ENCODE measurements at regions not wholly inside any gene's neighbourhood (a gene's known extent, or its start where the extent isn't known, plus 50 kb on each side); places are given as distances from the start of the nearest gene placed in this dataset.
"Not testable (repeated sequence)": the region's sequence is repeated elsewhere in the genome, so short reads cannot be mapped to it uniquely, and the experiment has no call there.

DNA sequence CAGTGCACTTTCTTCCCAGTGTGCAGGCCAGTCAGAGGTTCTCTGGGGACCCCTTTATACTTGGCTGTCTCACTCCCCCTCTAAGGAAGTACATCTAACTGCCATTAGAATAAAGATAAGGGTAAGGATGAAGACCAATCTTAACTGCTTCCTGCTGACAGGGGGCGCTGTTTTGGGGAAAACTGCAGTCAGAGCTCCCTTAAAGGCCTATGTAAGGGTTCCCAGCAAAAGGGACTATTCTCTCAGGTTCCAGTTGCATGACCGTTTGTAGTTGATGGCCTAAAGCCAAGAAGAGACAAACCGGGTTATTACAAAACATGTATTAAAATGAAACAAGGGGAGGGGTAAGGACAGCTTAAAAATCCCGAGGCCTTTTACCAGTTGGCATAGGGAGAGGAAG is 115.6 kb upstream of the SPIN4 start:
- no peak for DNase-seq (ENCODE audit: low spot score)

DNA sequence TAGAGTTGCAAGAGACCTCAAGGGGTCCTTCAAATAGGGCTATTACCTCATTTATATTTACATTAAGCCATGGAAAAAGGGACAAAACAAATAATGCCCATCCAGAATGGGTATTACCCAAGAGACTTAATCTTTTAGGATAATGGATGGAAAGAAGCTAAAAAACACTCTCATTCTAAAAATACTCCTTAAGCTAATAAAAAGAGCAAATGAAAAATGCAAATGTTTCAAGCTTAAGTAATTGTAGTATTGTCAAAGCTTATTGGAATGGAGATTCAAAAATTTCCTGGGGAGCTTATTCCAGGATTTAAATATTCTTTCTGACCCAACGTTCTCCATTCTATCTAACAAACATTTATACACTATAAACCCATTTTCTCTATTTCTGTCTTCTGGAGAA is 107.8 kb upstream of the SPIN4 start:
- DNase-seq (ENCODE audit: low spot score): no peak

DNA sequence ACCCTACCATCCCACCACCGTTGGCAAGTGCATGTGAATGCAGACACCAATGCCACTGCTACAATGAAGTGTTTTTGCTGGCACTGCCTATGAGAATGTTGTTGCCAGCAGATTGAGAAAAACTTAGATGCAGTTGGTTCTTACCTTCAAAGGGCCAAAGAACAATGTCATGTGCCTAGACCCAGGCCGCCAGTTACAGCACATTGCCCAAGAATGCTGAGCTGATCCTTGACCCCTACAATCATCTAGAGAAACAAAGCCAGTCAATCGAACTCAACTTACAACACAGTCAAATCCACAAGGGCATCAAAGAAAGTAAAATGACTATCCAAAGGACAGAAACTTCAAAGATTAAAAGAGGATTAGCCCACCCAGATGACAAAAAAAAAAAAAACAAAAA is 102.4 kb upstream of the SPIN4 start:
- no peak for DNase-seq (ENCODE audit: low spot score)

DNA sequence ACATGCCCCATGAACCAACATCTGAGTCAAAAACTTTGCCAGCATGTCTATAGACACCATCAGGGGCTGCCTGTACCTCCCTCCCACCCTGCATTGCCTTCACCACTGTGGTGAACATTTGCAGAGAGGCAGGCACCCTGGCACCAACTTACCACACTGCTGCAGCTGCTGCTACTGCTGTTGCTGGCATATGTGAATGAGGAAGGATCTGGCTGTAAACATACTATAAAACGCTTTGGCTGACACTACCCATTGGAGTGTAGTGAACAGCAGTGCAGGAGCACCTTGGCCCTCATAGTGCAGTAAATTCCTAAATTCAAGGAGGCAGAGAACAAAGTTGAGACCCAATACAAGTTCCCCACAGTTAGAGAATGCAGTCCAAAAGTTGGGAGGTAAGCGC is 90.6 kb upstream of the SPIN4 start:
- DNase-seq (ENCODE audit: low spot score): no peak

DNA sequence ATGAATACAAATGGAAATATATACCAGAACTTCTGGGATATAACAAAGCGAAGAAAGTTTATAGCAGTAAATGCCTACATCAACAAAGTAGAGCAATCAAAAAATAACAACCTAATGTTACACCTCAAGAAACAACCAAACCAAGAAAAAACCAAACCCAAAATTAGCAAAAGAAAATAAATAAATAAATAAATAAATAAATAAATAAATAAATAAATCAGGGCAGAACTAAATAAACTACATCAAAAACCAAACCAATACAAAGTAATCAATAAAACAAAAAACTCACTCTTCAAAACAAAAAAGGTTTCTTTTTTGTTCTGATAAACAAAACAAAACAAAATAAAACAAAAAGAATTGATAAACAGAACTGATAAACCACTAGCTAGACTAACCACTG is 88.4 kb upstream of the SPIN4 start:
- no peak for DNase-seq (ENCODE audit: low spot score)

DNA sequence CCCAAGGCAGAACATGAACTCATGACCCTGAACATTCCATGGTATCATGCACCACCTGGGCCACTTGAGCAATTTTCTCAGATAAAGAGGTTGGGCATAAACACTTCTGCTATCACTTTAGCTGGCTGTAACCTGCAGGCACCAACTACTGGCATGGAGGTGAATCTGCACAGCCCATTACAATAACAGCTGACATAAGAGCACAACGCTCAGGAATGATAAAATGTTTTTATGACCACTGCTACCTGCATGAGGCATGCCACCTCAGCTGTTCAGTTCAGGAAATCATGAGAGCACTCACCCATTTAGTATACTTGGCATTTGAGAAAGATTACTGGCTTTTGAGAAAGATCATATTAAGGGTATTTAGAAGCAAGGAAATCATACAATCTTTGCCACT is 85.7 kb upstream of the SPIN4 start:
- DNase-seq (ENCODE audit: low spot score): no peak

DNA sequence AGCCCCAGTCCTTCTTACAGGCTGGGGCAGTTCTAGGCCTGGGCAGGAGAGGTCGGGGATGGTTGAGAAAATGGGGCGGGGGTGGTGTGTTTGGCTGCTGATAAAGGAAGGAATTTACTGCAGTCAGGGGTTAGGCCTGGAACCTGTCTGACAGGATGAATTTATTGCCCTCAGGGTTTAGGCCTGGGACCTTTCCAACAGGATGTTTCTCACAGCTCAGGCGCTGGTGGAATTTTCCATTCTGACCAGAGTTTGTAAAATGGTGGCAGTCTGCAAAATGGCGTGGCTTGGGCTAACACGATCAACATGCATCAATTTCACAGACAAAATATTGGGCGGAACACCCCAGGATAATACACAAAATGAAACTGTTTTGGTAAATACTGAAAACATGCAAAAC is 83.5 kb upstream of the SPIN4 start:
- no peak for DNase-seq (ENCODE audit: low spot score)

DNA sequence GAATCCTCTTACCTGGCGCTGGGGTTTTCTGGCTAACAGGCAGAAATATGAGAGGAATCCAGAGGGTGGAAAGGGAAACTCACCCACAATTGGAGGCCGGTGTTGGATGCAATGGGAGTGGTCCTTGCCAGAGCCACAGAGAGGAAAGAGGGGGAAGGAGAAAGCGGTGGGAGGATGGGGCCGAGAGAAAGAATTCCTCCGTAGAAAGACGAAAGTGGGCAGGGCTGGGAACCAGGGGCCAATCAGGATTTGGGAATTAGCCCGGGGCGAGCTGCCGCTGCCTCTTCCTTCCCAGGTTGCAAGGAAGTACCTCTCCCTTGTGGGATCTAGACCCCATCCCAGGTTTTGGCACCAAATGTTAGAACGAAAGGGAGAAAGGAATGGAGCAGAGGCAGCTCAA is 83.1 kb upstream of the SPIN4 start:
- no peak for DNase-seq (ENCODE audit: low spot score)

DNA sequence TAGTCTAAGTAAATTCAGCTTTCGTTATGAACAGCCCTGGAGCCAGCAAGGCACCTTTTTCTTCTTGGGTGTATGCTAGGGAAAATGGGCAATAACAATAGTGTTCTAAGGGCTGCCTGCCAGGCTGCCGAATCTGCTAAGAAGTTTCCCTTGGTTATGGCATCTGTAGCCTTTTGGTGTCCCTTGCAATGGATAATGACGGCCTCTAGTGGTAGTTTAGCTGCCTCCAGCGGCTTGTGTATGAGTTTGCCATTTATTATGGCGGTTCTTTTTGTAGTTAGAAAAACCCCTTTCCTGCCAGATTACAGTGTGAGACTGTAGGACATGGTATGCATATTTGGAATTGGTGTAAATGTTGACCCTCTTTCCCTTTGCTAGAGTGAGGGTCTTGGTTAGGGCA is 78.9 kb upstream of the SPIN4 start:
- DNase-seq (ENCODE audit: low spot score): no peak

DNA sequence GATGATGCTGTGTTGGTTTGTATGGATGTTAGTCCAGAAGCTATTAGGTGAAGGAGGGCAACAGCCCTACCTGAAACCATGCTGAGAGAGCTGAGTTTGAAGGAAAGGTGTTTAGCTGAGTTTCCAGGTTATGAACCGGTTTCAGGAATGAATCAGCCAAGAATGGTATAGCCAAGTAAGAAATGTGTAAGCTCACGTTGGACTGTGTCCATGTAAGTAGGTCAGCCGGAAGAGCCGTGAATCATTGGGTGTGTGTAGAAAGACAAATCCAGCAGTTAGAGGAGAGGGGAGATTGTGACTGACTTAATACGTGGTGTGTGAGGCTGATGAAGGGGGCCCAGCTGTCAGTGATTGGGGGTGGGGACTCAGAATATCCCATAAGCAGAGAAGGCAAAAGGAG is 77.2 kb upstream of the SPIN4 start:
- DNase-seq (ENCODE audit: low spot score): no peak

DNA sequence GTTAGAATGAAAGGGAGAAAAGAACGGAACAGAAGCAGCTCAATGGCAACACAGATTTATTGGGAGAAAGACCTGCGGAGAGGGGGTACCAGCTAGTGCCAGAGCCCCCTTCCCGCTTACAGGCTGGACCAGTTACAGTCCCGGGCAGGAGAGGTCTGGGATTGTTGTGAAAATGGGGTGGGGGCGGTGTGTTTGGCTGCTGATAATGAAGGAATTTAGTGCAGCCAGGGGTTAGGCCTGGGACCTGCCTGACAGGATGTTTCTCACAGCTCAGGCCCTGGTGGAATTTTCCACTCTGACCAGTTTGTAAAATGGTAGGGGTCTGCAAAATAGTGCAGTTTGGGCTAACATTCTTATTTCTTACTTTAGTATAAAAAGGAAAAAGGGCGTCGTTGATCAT is 75.4 kb upstream of the SPIN4 start:
- no peak for DNase-seq (ENCODE audit: low spot score)

DNA sequence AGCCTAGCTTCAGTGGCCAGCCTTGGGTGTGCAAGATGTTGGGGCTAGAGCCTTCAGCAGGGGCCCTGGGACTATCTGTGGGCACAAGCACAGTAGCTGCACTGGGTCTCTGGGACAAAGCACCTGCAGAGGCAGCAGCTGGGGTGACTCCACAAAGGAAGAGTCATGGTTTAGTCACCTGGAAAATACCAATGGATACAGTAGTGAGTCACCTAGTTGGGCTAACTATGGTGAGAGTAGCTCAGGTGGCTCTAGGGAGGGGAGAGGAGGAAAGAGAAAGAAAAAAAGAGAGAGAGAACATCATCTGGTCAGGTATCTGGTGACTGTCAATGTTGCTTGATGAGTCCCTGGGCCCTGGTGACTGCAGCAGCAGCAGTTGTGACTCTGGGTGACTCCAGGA is 72.9 kb upstream of the SPIN4 start:
- no peak for DNase-seq (ENCODE audit: low spot score)

DNA sequence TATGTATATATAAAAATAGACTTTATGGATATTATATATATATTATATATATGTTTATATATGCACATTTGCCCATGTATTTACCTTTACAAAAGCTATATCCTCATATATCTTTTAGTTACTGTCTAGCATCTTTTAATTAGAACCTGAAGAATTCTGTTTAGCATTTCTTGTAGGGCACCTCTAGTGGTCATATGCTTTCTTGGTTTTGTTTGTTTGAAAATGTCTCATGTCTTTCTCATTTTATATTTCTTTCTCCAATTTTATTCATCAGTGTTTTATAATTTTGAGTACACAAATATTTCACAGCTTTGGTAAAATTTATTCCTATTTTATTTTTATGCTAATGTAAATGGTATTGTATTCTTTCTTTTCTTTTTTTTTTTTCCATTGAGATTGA is 70.3 kb upstream of the SPIN4 start:
- DNase-seq (ENCODE audit: low spot score): no peak

DNA sequence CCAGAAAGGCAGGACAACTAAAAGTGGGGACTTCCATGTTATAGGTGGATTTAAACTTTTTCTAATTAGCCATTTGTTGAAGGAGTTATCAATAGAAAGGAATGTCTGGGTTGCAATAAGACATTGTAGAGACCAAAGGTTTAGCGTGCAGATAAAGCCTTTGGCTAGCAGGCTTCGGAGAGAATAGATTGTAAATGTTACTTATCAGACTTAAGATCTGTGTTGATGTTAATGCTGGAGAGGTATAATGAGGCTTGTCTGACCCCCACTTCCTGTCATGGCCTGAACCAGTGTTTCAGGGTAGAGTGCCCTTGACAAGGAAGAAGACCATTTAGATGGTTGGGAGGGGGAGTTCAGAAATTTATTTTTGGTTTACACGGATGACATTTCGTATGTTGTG is 67.1 kb upstream of the SPIN4 start:
- DNase-seq (ENCODE audit: low spot score): no peak

DNA sequence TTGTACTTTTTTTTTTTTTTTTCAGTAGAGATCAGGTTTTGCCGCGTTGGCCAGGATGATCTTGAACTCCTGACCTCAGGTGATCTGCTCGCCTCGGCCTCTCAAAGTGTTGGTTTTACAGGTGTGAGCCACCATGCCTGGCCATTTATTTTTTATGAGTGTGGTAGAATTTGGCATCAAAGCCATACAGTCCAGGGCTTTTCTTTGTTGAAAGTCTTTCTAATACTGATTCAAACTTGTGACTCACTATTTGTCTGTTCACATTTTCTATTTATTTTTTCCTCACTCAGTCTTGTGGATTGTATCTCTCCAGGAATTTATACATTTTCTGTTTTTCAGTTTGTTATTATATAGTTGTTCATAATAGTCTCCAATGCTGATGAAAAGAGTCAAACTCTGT is 66.5 kb upstream of the SPIN4 start:
- DNase-seq (ENCODE audit: low spot score): no peak

DNA sequence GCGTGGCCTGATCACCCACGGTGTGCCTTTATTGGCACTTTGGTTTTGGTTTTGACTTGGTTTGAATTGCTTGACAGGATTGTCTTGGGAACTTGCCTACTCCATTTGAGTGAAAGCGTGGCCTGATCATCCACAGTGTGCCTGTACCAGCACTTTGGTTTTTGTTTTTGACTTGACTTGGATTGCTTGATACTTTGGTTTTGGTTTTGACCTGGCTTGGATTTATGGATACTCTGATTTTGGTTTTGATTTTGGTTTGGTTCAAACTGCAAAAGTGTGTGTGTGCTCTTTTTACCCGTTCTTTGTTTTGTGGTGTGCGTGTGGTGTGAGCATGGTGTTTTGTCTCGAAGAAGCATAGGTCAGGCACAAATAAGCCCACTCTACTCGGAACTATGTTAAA is 58.8 kb upstream of the SPIN4 start:
- not testable (repeated sequence) for DNase-seq (ENCODE audit: low spot score)

DNA sequence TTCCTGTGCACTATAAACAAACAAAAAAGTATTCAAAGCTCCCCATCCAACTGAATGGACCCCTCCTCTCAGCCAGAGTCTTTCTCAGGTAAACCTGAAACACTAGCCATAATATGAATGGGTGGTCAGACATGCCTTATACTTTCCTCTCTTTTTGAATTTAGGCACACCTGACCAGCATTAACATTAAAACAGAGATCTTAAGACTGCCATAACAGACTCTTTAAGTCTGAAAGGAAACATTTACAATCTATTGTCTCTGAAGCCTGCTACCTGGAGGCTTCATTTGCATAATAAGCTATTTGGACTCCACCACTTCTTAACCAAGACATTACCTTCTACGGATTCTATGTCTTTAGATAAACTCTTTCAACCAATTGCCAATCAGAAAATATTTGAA is 56.9 kb upstream of the SPIN4 start:
- DNase-seq (ENCODE audit: low spot score): no peak

DNA sequence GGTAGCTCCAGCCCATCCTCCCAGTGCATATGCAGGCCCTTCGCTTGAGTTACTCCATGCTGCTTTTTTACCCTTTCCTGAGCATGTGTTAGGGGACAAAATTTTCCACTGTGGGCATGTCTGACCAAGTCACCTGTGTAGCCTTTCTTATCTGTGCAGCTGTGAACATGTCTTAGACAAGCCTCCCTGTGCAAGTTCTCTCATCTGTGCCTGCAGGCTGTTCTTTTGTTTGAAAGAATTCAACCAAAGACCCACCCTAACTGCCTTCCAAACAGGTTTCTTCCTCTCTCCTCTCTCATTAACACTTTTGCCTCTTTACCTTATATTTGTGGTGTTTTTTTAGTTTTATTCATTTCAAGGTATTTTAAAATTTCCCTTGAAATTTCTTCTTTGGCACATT is 53.2 kb upstream of the SPIN4 start:
- DNase-seq (ENCODE audit: low spot score): no peak

DNA sequence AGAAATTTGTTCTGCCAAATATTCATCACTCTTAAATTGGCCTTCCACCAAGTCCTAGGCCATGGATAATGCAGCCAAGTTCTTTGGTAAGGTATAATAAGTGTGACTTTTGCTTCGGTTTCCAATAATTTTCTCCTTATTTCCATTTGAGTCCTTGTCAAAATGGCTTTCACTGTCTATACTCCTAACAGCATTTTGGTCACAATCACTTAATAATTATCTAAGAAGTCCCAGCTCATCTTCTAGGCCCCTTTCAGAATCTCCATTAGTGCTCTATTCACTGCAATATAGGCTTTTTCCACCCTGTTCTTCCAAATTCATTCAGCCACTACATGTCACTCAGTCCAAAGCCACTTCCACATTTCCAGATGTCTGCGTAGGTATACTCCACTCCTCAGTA is 51.0 kb upstream of the SPIN4 start:
- no peak for DNase-seq (ENCODE audit: low spot score)

All from cerebellar cortex (tissue), 1 donor.